GM12872 (cell line): ENCODE measurements at regions not wholly inside any gene's neighbourhood (a gene's known extent, or its start where the extent isn't known, plus 50 kb on each side); places are given as distances from the start of the nearest gene placed in this dataset.

Experiments
- CTCF ChIP-seq: IDR thresholded peaks from 3 replicates; pipeline ENCODE4 v1.5.1; 2011; ENCODE audit warnings: low read depth, mild to moderate bottlenecking, low read length, moderate library complexity; ENCODE audit not compliant: insufficient read depth

- no peak for TF ChIP-seq CTCF
These were observed 425.4 kb downstream of the ADGRL2 start for GRCh38 chr1:82226186-82226505.

GRCh38 chr1:82225421-82226185 is 424.9 kb downstream of the ADGRL2 start:
- no peak for TF ChIP-seq CTCF

- no peak for TF ChIP-seq CTCF
These were observed 422.4 kb downstream of the ADGRL2 start for GRCh38 chr1:82223091-82223490.

GRCh38 chr1:82221721-82222120 is 421.0 kb downstream of the ADGRL2 start:
- TF ChIP-seq CTCF = no peak

- no peak for TF ChIP-seq CTCF
These were observed 420.0 kb downstream of the ADGRL2 start for GRCh38 chr1:82220754-82221153.

- no peak for TF ChIP-seq CTCF
These were observed 419.1 kb downstream of the ADGRL2 start for GRCh38 chr1:82219841-82220240.

GRCh38 chr1:82218846-82219245 is 418.1 kb downstream of the ADGRL2 start:
- no peak for TF ChIP-seq CTCF
